Mammary epithelial cell (primary cell): ENCODE measurements at regions not wholly inside any gene's neighbourhood (a gene's known extent, or its start where the extent isn't known, plus 50 kb on each side); places are given as distances from the start of the nearest gene placed in this dataset.

Experiments
- EZH2 ChIP-seq: IDR thresholded peaks from 2 replicates; pipeline ENCODE4 v1.6.1; 2012; ENCODE audit warnings: low read length, inconsistent platforms, borderline replicate concordance
- TF ChIP-seq, protein P1 (sequence below), 2 donors: IDR thresholded peaks in 1 of 2; conservative IDR thresholded peaks in 1 of 2; 2 replicates each; pipeline ENCODE4 v1.5.1; 2011 to 2012; ENCODE audit warnings: inconsistent platforms in 2 of 2, low read length in 2 of 2, mild to moderate bottlenecking in 2 of 2, control low read depth in 1 of 2, low read depth in 1 of 2; ENCODE audit not compliant: insufficient read depth in 1 of 2; ENCODE audit errors: extremely low read depth in 1 of 2

DNA sequence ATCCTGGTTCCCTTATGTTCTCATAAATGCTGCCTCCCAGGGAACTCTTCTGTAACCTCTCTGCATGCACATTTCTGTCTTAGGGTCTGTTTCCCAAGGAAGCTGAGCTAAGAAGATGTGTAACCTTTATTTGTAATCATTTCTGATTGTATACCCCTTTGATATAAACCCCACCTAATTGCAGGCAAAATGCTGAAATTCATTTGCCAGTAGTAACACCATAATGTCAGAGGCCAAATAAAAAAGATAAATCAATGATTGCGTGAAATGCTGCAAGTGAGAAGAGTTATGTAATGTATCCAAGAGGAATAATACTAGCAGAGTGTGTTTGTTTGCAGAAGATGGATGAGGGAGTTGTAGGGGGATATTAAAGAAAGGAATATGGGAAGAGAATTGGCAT is 822.6 kb upstream of the GRAMD2B start:
- TF ChIP-seq, protein P1, sequence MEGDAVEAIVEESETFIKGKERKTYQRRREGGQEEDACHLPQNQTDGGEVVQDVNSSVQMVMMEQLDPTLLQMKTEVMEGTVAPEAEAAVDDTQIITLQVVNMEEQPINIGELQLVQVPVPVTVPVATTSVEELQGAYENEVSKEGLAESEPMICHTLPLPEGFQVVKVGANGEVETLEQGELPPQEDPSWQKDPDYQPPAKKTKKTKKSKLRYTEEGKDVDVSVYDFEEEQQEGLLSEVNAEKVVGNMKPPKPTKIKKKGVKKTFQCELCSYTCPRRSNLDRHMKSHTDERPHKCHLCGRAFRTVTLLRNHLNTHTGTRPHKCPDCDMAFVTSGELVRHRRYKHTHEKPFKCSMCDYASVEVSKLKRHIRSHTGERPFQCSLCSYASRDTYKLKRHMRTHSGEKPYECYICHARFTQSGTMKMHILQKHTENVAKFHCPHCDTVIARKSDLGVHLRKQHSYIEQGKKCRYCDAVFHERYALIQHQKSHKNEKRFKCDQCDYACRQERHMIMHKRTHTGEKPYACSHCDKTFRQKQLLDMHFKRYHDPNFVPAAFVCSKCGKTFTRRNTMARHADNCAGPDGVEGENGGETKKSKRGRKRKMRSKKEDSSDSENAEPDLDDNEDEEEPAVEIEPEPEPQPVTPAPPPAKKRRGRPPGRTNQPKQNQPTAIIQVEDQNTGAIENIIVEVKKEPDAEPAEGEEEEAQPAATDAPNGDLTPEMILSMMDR (conservative IDR thresholded peaks at IDR 0.05 in 1 of 2, IDR thresholded peaks at IDR 0.05 in 1 of 2; ENCODE audit: extremely low read depth in 1 of 2, insufficient read depth in 1 of 2, low read depth in 1 of 2, low read length in 2 of 2): no peak
- TF ChIP-seq EZH2: no peak
